ENCODE measurements at regions not wholly inside any gene's neighbourhood (a gene's known extent, or its start where the extent isn't known, plus 50 kb on each side); places are given as distances from the start of the nearest gene placed in this dataset.

DNA sequence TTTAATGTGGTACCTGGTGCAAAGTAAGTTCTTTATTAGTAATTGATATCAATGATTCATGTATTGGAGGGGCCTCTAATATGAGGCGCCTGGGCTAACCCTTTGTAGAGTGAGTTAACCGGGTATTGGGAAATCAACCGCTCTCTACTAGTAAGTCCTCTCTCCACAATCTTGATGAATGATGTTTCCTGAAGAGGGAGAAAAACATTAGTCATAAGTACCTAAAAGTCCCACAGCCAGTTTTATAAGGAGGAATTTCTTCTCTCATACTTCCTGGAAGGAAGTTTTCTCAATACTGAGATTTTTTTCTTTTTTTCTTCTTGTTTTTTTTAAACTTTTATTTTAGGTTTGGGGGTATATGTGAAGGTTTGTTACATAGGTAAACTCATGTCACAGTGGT is 62.3 kb downstream of the AGTR2 start:
- TF ChIP-seq POLR2AphosphoS5 (IDR thresholded peaks at IDR 0.05) (no peak), POLR2A (IDR thresholded peaks at IDR 0.05) (no peak)
- TF ChIP-seq, protein P1, sequence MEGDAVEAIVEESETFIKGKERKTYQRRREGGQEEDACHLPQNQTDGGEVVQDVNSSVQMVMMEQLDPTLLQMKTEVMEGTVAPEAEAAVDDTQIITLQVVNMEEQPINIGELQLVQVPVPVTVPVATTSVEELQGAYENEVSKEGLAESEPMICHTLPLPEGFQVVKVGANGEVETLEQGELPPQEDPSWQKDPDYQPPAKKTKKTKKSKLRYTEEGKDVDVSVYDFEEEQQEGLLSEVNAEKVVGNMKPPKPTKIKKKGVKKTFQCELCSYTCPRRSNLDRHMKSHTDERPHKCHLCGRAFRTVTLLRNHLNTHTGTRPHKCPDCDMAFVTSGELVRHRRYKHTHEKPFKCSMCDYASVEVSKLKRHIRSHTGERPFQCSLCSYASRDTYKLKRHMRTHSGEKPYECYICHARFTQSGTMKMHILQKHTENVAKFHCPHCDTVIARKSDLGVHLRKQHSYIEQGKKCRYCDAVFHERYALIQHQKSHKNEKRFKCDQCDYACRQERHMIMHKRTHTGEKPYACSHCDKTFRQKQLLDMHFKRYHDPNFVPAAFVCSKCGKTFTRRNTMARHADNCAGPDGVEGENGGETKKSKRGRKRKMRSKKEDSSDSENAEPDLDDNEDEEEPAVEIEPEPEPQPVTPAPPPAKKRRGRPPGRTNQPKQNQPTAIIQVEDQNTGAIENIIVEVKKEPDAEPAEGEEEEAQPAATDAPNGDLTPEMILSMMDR (IDR thresholded peaks at IDR 0.05 in 8 of 11, conservative IDR thresholded peaks at IDR 0.05 in 3 of 11) = no peak
